ENCODE measurements at regions not wholly inside any gene's neighbourhood (a gene's known extent, or its start where the extent isn't known, plus 50 kb on each side); places are given as distances from the start of the nearest gene placed in this dataset.

DNA sequence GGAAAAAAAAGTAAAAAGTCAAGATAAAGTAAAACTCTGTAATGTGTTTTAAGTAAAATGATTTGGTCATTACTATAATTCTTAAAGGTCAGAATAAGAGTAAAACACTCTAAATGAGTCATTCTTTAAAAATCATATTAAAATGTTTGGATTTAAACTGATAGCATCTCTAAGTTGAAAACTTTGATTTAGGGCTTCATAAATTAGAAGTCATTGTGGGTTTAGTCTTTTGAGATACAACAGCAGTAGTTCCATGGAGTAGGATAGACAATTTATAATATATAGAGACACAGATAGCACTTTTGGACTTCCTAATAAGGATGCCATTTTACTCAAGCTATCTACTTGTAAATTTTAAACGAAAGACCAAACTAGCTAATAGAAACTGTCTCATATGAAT, 77.1 kb upstream of the PABPC4L start:
- TF ChIP-seq, protein P1, sequence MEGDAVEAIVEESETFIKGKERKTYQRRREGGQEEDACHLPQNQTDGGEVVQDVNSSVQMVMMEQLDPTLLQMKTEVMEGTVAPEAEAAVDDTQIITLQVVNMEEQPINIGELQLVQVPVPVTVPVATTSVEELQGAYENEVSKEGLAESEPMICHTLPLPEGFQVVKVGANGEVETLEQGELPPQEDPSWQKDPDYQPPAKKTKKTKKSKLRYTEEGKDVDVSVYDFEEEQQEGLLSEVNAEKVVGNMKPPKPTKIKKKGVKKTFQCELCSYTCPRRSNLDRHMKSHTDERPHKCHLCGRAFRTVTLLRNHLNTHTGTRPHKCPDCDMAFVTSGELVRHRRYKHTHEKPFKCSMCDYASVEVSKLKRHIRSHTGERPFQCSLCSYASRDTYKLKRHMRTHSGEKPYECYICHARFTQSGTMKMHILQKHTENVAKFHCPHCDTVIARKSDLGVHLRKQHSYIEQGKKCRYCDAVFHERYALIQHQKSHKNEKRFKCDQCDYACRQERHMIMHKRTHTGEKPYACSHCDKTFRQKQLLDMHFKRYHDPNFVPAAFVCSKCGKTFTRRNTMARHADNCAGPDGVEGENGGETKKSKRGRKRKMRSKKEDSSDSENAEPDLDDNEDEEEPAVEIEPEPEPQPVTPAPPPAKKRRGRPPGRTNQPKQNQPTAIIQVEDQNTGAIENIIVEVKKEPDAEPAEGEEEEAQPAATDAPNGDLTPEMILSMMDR (IDR thresholded peaks at IDR 0.05 in 8 of 11, conservative IDR thresholded peaks at IDR 0.05 in 3 of 11), result no peak
- TF ChIP-seq POLR2AphosphoS5 (IDR thresholded peaks at IDR 0.05), result no peak
